GM23248 (cell line): ENCODE measurements at regions not wholly inside any gene's neighbourhood (a gene's known extent, or its start where the extent isn't known, plus 50 kb on each side); places are given as distances from the start of the nearest gene placed in this dataset.

Experiments used
- EZH2 ChIP-seq: fragments of 200-600 bp; sonication (generic); IDR thresholded peaks from 2 replicates; pipeline ENCODE4 v1.6.1; 2018; ENCODE audit warnings: antibody characterized with exemption, mild to moderate bottlenecking; ENCODE audit not compliant: insufficient read depth, poor library complexity, severe bottlenecking
- EZH2phosphoT487 ChIP-seq: fragments of 200-600 bp; sonication (generic); IDR thresholded peaks from 2 replicates; pipeline ENCODE4 v1.6.1; 2018; ENCODE audit warnings: antibody characterized with exemption, moderate library complexity, mild to moderate bottlenecking, low read depth; ENCODE audit not compliant: insufficient read depth

- TF ChIP-seq EZH2phosphoT487 = no peak
- TF ChIP-seq EZH2 = no peak
Observed at GRCh38 chr5:39543335-39543734, 118.6 kb upstream of the DAB2 start.
